Lower leg skin (tissue), 3 donors: ENCODE measurements at regions not wholly inside any gene's neighbourhood (a gene's known extent, or its start where the extent isn't known, plus 50 kb on each side); places are given as distances from the start of the nearest gene placed in this dataset.

Source experiments
- CTCF ChIP-seq, 3 donors: fragments of 450-650 bp; IDR thresholded peaks; one replicate each; pipeline ENCODE4 v1.5.1; 2016; ENCODE audit warnings: antibody characterized with exemption in 3 of 3, mild to moderate bottlenecking in 3 of 3, moderate library complexity in 2 of 3
- POLR2A ChIP-seq, 2 donors: fragments of 450-650 bp; IDR thresholded peaks; one replicate each; pipeline ENCODE4 v1.6.1; 2016 to 2017; ENCODE audit warnings: antibody characterized with exemption in 2 of 2, mild to moderate bottlenecking in 1 of 2, moderate library complexity in 1 of 2

GRCh38 chr12:127900386-127900785, 366.6 kb upstream of the TMEM132C start:
- TF ChIP-seq CTCF (IDR thresholded peaks at IDR 0.05): no peak
- no peak for TF ChIP-seq POLR2A (IDR thresholded peaks at IDR 0.05)
